Motor neuron (in vitro differentiated cells): ENCODE measurements at regions not wholly inside any gene's neighbourhood (a gene's known extent, or its start where the extent isn't known, plus 50 kb on each side); places are given as distances from the start of the nearest gene placed in this dataset.
A peak's percentile ranks its signal among the peaks of the same experiment; 100 is the strongest.
"Not testable (repeated sequence)": the region's sequence is repeated elsewhere in the genome, so short reads cannot be mapped to it uniquely, and the experiment has no call there.

Experiments used
- ATAC-seq, 8 experiments: fragments of 200-7000 bp; cut with Tn5 transposase; replicated peaks in 6 of 8; 2 replicates each; pipeline ENCODE4 v1.8.0; 2021; ENCODE audit warnings: mild to moderate bottlenecking in 8 of 8, moderate library complexity in 8 of 8
- H3K27ac ChIP-seq, 2 donors: fragments of 250-450 bp; sonication (Bioruptor Pico); 2 replicates each; pipeline ENCODE4 v1.9.0; 2021; ENCODE audit warnings: antibody characterized with exemption in 2 of 2, mild to moderate bottlenecking in 2 of 2, moderate library complexity in 1 of 2
- H3K4me1 ChIP-seq, 2 donors: fragments of 250-450 bp; sonication (Bioruptor Pico); replicated peaks in 1 of 2; 2 replicates each; pipeline ENCODE4 v1.6.1; 2021; ENCODE audit warnings: antibody characterized with exemption in 2 of 2, mild to moderate bottlenecking in 2 of 2, moderate library complexity in 1 of 2
- H3K4me3 ChIP-seq, 5 donors: fragments of 250-450 bp; sonication (Bioruptor Pico); 2 replicates each; pipeline ENCODE4 v1.9.0; 2021; ENCODE audit warnings: antibody characterized with exemption in 5 of 5, mild to moderate bottlenecking in 5 of 5, moderate library complexity in 4 of 5
- WGBS, 10 experiments: fragments of 450-650 bp; shearing (Covaris generic); methylation state at CpG; one replicate each; pipeline ENCODE4 v1.0.0; 2022; 5-methylcytosine and 5-hydroxymethylcytosine counted together
- in situ Hi-C, 9 experiments: fragments of 400-800 bp; cut with MboI; loops; one replicate each; pipeline ENCODE4 v1.15.0; 2021; ENCODE audit warnings: low sequenced_read_pairs in 9 of 9, low pct_unique_long_range_greater_than_20kb in 2 of 9; ENCODE audit not compliant: unreplicated experiment in 9 of 9

- 19 to 93% (median 70%) methylated on average over 2 to 6 of the region's 6 CpGs for WGBS, 10 experiments
- peak in 2 of 8 experiments; percentile 44 to 56 for ATAC-seq
- Histone ChIP-seq H3K4me1 (no peaks in the 10 kb centered on the region), H3K27ac (no peak overlapping the region), H3K4me3 (no peak overlapping the region)
- in situ Hi-C loops = no loop called here
These were observed 721.9 kb downstream of the METTL4 start for GRCh38 chr18:1849386-1849785.

GRCh38 chr18:1857281-1857680 is 714.0 kb downstream of the METTL4 start:
- in situ Hi-C loops, H3K4me3 ChIP-seq, H3K4me1 ChIP-seq, H3K27ac ChIP-seq, ATAC-seq: not testable (repeated sequence)
- WGBS, 10 experiments = 0 to 86% (median 60%) methylated on average over 1 to 2 of the region's 2 CpGs; no CpG with 5 or more reads in 6 of the 10 experiments

GRCh38 chr18:1861473-1861872 is 709.8 kb downstream of the METTL4 start:
- H3K27ac ChIP-seq = peak overlapping the region in 1 of 2 donors; percentile 54
- peak in 3 of 8 experiments; percentile 51 to 73 (median 70) for ATAC-seq
- H3K4me3 ChIP-seq = no peak overlapping the region
- H3K4me1 ChIP-seq = peaks cover 0 to 9% of the 10 kb centered on the region in 2 donors
- 30 to 86% (median 55%) methylated on average over 1 to 2 of the region's 2 CpGs; no CpG with 5 or more reads in 3 of the 10 experiments for WGBS, 10 experiments
- in situ Hi-C loops = no loop called here

DNA sequence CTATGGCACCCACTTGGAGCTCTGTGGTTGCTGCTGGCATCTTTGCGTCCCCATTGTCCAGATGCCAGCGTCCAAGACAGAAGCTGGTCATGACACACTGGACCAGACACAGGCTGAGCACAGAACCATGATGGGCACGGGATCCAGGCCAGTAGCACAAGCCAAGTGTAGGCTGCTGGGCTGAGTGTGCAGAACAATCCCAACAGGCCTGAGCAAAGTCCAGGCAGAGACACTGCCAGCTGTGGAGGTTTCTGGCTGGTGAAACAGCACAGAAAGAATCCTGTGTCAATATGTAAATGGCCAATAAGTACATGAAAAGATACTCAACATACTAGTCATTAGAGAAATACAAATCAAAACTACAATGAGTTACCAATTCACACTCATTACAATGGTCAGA is 705.4 kb downstream of the METTL4 start:
- no peak for ATAC-seq
- in situ Hi-C loops = no loop called here

GRCh38 chr18:1872274-1872673 is 699.0 kb downstream of the METTL4 start:
- 5 to 100% (median 63%) methylated on average over 1 to 2 of the region's 2 CpGs for WGBS, 10 experiments
- H3K4me1 ChIP-seq = peaks cover 17 to 20% of the 10 kb centered on the region in 2 donors
- H3K27ac ChIP-seq = no peak overlapping the region
- no peak overlapping the region for H3K4me3 ChIP-seq
- in situ Hi-C loops = no loop called here
- no peak for ATAC-seq

More for the DNA sequence above, 705.4 kb downstream of the METTL4 start:
- WGBS, 10 experiments = 0 to 100% (median 96%) methylated on average over 2 to 3 of the region's 3 CpGs; no CpG with 5 or more reads in 6 of the 10 experiments
- peaks cover 0 to 9% of the 10 kb centered on the region in 2 donors for H3K4me1 ChIP-seq
- H3K27ac ChIP-seq = no peak overlapping the region
- no peak overlapping the region for H3K4me3 ChIP-seq

DNA sequence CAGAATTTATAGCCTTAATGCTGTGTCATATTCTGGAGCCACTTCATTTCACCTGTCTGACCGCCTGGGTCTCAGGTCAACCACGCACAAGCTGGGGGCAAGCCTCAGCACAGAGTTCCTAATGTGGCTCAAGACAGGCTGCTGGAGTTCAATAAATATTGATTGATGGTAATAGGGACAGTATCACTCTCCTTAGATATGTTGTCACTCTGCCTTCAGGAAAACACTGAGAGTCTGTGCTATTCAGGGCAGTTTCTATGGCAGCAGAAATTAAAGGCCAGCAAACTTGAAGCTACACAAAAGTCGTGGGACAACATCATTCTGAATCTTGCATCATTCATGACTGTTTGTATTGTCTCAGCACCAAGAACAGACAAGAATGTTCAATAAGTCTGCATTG is 696.1 kb downstream of the METTL4 start:
- H3K27ac ChIP-seq = peak overlapping the region; percentile 17 to 47
- peaks cover 17 to 20% of the 10 kb centered on the region in 2 donors for H3K4me1 ChIP-seq
- ATAC-seq = peak in 5 of 8 experiments; percentile 89 to 97 (median 93)
- no peak overlapping the region for H3K4me3 ChIP-seq
- in situ Hi-C loops = no loop called here
- WGBS, 10 experiments = 0 to 64% (median 17%) methylated on average over 1 to 3 of the region's 3 CpGs; no CpG with 5 or more reads in 3 of the 10 experiments

GRCh38 chr18:1884623-1885022 is 686.7 kb downstream of the METTL4 start:
- 0 to 100% (median 93%) methylated on average over 1 to 3 of the region's 4 CpGs; no CpG with 5 or more reads in 3 of the 10 experiments for WGBS, 10 experiments
- Histone ChIP-seq H3K4me3 (no peak overlapping the region), H3K4me1 (no peaks in the 10 kb centered on the region), H3K27ac (no peak overlapping the region)
- no peak for ATAC-seq
- in situ Hi-C loops = no loop called here

DNA sequence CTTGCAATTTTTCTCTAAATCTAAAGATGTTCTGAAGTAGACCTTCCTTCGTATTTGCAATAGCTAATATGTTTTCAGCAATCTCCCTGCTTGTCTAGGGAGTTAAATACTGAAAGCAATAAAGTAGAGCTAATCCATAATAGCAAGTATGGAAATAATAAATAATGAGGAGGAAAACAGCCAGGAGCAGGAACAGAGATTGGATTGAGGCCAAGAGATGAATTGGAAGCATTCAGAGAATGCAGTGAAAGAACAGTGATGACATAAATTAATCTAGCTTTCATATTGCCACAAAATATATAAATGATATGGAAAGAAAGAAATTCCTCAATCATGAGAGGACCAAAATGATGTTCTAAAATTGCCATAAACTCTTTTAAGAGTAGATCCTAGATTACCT is 679.7 kb downstream of the METTL4 start:
- in situ Hi-C loops = no loop called here
- H3K4me1 ChIP-seq = no peaks in the 10 kb centered on the region
- 0 to 100% (median 47%) methylated on average over 1 of the region's 1 CpG; no CpG with 5 or more reads in 2 of the 10 experiments for WGBS, 10 experiments
- no peak overlapping the region for H3K27ac ChIP-seq
- peak in 1 of 8 experiments; percentile 39 for ATAC-seq
- no peak overlapping the region for H3K4me3 ChIP-seq

- H3K4me3 ChIP-seq = no peak overlapping the region
- ATAC-seq = no peak
- in situ Hi-C loops = no loop called here
- H3K27ac ChIP-seq = no peak overlapping the region
- H3K4me1 ChIP-seq = no peaks in the 10 kb centered on the region
These were observed 679.1 kb downstream of the METTL4 start for GRCh38 chr18:1892191-1892590.

DNA sequence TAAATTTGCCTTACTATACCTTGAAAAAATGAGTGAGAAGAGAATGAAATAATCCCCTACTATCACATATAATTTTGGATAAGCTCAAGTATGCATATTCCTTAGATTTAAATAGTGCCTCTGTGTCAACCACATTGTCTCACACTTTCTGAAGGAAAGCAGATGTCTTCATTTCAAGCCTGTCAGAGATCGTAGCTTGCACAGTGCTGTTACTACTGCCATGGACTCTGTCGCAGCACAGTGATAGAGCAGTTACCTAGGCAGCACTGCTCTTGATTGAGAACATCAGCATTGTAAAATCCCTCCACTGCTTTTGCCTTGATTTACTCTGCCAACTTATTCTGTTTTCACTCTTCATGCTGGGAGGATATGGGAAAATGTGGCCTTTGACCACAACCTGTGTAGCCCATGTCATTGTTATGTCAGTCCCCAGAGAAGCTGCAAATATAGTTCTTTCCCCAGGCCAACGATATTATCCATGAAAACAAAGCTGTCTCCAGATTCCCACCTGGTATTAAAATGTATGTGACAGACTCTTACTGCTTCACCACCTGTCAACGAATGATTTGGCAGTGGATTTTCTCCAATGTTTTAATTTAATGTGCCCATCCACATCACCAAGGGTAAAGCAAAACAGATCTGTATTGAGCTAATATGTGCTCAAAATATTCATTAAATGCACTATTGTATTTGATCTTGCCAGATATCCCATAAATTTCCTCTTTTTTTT is 675.7 kb downstream of the METTL4 start:
- in situ Hi-C loops = loop anchor here in 1 of 9 experiments (5.0 kb wide), 1 partner anchor 92 kb away; no protein-coding TSS in a partner anchor
- 5 to 86% (median 51%) methylated on average over 1 to 4 of the region's 4 CpGs; no CpG with 5 or more reads in 1 of the 10 experiments for WGBS, 10 experiments
- no peaks in the 10 kb centered on the region for H3K4me1 ChIP-seq
- no peak overlapping the region for H3K4me3 ChIP-seq
- H3K27ac ChIP-seq = no peak overlapping the region
- ATAC-seq = peak in 1 of 8 experiments; percentile 48

- 0 to 100% (median 75%) methylated on average over 1 of the region's 1 CpG; no CpG with 5 or more reads in 3 of the 10 experiments for WGBS, 10 experiments
- no peak for ATAC-seq
- in situ Hi-C loops = no loop called here
- Histone ChIP-seq H3K4me3 (no peak overlapping the region), H3K27ac (no peak overlapping the region), H3K4me1 (no peaks in the 10 kb centered on the region)
These were observed 664.9 kb downstream of the METTL4 start for GRCh38 chr18:1906421-1906820.

- Histone ChIP-seq H3K4me3 (no peak overlapping the region), H3K27ac (no peak overlapping the region), H3K4me1 (no peaks in the 10 kb centered on the region)
- in situ Hi-C loops = no loop called here
- WGBS, 10 experiments = 0 to 92% (median 76%) methylated on average over 1 to 3 of the region's 3 CpGs; no CpG with 5 or more reads in 1 of the 10 experiments
- ATAC-seq = peak in 2 of 8 experiments; percentile 15 to 94
These were observed 663.7 kb downstream of the METTL4 start for GRCh38 chr18:1907470-1908206.

- in situ Hi-C loops = no loop called here
- no peak overlapping the region for H3K4me3 ChIP-seq
- ATAC-seq = peak in 2 of 8 experiments; percentile 27 to 50
- no peaks in the 10 kb centered on the region for H3K4me1 ChIP-seq
- H3K27ac ChIP-seq = no peak overlapping the region
These were observed 656.8 kb downstream of the METTL4 start for GRCh38 chr18:1914489-1914888.
